ENCODE measurements at regions not wholly inside any gene's neighbourhood (a gene's known extent, or its start where the extent isn't known, plus 50 kb on each side); places are given as distances from the start of the nearest gene placed in this dataset.

- no peak for FAIRE-seq
Observed at GRCh38 chr14:22384167-22384549, 204.9 kb downstream of the DAD1 start.

More at GRCh38 chr14:22384167-22384549, 204.9 kb downstream of the DAD1 start:
- Histone ChIP-seq H2AK5ac (ENCODE audit: low read depth, low read length) (no peak overlapping the region), H3K23ac (ENCODE audit: insufficient read length) (no peak overlapping the region), H2BK15ac (ENCODE audit: low read length) (no peak overlapping the region), H3K27ac (ENCODE audit: low read depth, low read length) (no peak overlapping the region), H3K23me2 (ENCODE audit: low read depth, low read length) (no peaks in the 10 kb centered on the region), H3K36me3 (ENCODE audit: control insufficient read depth in 2 of 4, insufficient read depth in 4 of 4, low read length in 3 of 4) (no peaks in the 10 kb centered on the region), H2BK120ac (replicated peaks; ENCODE audit: low read depth, low read length) (no peak overlapping the region), H4K5ac (ENCODE audit: insufficient read length, low read depth, low read length) (no peak overlapping the region), H3K4me3 (ENCODE audit: extremely low read depth in 1 of 4, insufficient read depth in 2 of 4, low read depth in 3 of 4, low read length in 4 of 4) (no peak overlapping the region), H3K4me1 (replicated peaks in 1 of 4; ENCODE audit: control insufficient read depth in 3 of 4, insufficient read depth in 4 of 4, low read length in 3 of 4) (no peaks in the 10 kb centered on the region), H3K9me3 (ENCODE audit: insufficient read depth in 2 of 2, low read depth in 1 of 2, low read length in 1 of 2) (no peaks in the 10 kb centered on the region), H2AFZ (ENCODE audit: low read length) (no peak overlapping the region), H4K20me1 (replicated peaks in 1 of 2; ENCODE audit: control insufficient read depth in 1 of 2, insufficient read depth in 2 of 2, low read length in 2 of 2) (no peaks in the 10 kb centered on the region), H3K18ac (ENCODE audit: extremely low read depth, low read length) (no peak overlapping the region), H3K79me2 (ENCODE audit: control insufficient read depth in 1 of 2, insufficient read depth in 2 of 2, low read length in 2 of 2) (no peaks in the 10 kb centered on the region), H3K9ac (replicated peaks in 1 of 4; ENCODE audit: extremely low read depth in 1 of 4, low read depth in 3 of 4, low read length in 3 of 4) (no peak overlapping the region), H3K79me1 (ENCODE audit: low read depth, low read length) (no peaks in the 10 kb centered on the region), H2BK5ac (ENCODE audit: low read depth, low read length) (no peak overlapping the region), H3K27me3 (replicated peaks in 1 of 4; ENCODE audit: control insufficient read depth in 3 of 4, extremely low read depth in 1 of 4, insufficient read depth in 3 of 4, low read length in 3 of 4) (no peaks in the 10 kb centered on the region), H4K91ac (replicated peaks; ENCODE audit: insufficient read length, low read length) (no peak overlapping the region), H3K4ac (replicated peaks; ENCODE audit: insufficient read length, low read depth, low read length) (no peak overlapping the region), H3K56ac (replicated peaks; ENCODE audit: insufficient read length, low read depth, low read length) (no peak overlapping the region), H2BK20ac (ENCODE audit: low read length) (no peak overlapping the region), H3K14ac (ENCODE audit: insufficient read length) (no peak overlapping the region), H4K8ac (ENCODE audit: extremely low read depth, insufficient read depth, low read length) (no peak overlapping the region; the same call in 1 of the 2 replicates), H2BK12ac (ENCODE audit: low read depth, low read length) (no peak overlapping the region), H3K4me2 (ENCODE audit: insufficient read depth in 1 of 2, low read depth in 2 of 2, low read length in 2 of 2) (no peak overlapping the region)
- POLR2A ChIA-PET (ENCODE audit: partially characterized antibody), result no interaction called here
- TF ChIP-seq YY1 (IDR thresholded peaks at IDR 0.05; ENCODE audit: low read depth, low read length), result no peak
- no peak for TF ChIP-seq PHF8 (conservative IDR thresholded peaks at IDR 0.05; ENCODE audit: low read depth, low read length)
- no peak for TF ChIP-seq RXRA (IDR thresholded peaks at IDR 0.05; ENCODE audit: insufficient read depth, low read depth, low read length)
- no peak for TF ChIP-seq SIX5 (IDR thresholded peaks at IDR 0.05; ENCODE audit: low read depth, low read length)
- no peak for TF ChIP-seq SAP30 (IDR thresholded peaks at IDR 0.05; ENCODE audit: insufficient read depth, insufficient replicate concordance, low read length)
- TF ChIP-seq CHD1 (IDR thresholded peaks at IDR 0.05; ENCODE audit: low read depth, low read length), result no peak
- no peak for TF ChIP-seq CBX8 (IDR thresholded peaks at IDR 0.05; ENCODE audit: borderline replicate concordance, low read depth, low read length)
- 89% methylated on average over 2 of the region's 2 CpGs; no CpG with 5 or more reads in 1 of the 2 experiments for WGBS, 2 experiments (ENCODE audit: extremely low coverage in 1 of 2, insufficient coverage in 1 of 2, insufficient read length in 1 of 2, insufficient replicate concordance in 2 of 2, low coverage in 1 of 2, low lambda C conversion rate in 2 of 2, missing lambda C conversion rate in 1 of 2)
- no peak for DNase-seq (ENCODE audit: low read depth in 1 of 2, low spot score in 2 of 2)
- CTCF ChIA-PET (ENCODE audit: partially characterized antibody), result interaction anchor here (0.6 to 8.1 kb wide), 16 partner anchors 9 to 274 kb away, joined by 3 to 55 read pairs (median 4); no protein-coding TSS in a partner anchor
